IMR-90 (cell line): ENCODE measurements at regions not wholly inside any gene's neighbourhood (a gene's known extent, or its start where the extent isn't known, plus 50 kb on each side); places are given as distances from the start of the nearest gene placed in this dataset.

Experiments
- BHLHE40 ChIP-seq: fragments of 150-350 bp; IDR thresholded peaks from 2 replicates; pipeline ENCODE4 v1.6.1; 2016; ENCODE audit warnings: mild to moderate bottlenecking, low read depth, low read length
- CEBPB ChIP-seq: IDR thresholded peaks from 2 replicates; pipeline ENCODE4 v1.6.1; 2012; ENCODE audit warnings: low read depth, low read length, improper control_type of control experiment
- CHD1 ChIP-seq: IDR thresholded peaks from 2 replicates; pipeline ENCODE4 v1.6.1; 2012; ENCODE audit warnings: low read depth, low read length, improper control_type of control experiment
- CTCF ChIP-seq: conservative IDR thresholded peaks from 2 replicates; pipeline ENCODE4 v1.5.1; 2012; ENCODE audit warnings: mild to moderate bottlenecking, low read depth, low read length, improper control_type of control experiment
- FOS ChIP-seq: fragments of 150-350 bp; IDR thresholded peaks from 2 replicates; pipeline ENCODE4 v1.6.1; 2016; ENCODE audit warnings: low read depth, low read length
- MAFK ChIP-seq: IDR thresholded peaks from 2 replicates; pipeline ENCODE4 v1.6.1; 2012; ENCODE audit warnings: low read depth, low read length, improper control_type of control experiment
- MXI1 ChIP-seq: IDR thresholded peaks from 2 replicates; pipeline ENCODE4 v1.6.1; 2012; ENCODE audit warnings: low read depth, mild to moderate bottlenecking, low read length, moderate library complexity, borderline replicate concordance
- POLR2A ChIP-seq: IDR thresholded peaks from 2 replicates; pipeline ENCODE4 v1.6.1; 2012; ENCODE audit warnings: mild to moderate bottlenecking, low read depth, low read length
- RAD21 ChIP-seq: IDR thresholded peaks from 2 replicates; pipeline ENCODE4 v1.6.1; 2012; ENCODE audit warnings: low read length, improper control_type of control experiment
- RCOR1 ChIP-seq: IDR thresholded peaks from 2 replicates; pipeline ENCODE4 v1.6.1; 2012; ENCODE audit warnings: mild to moderate bottlenecking, low read length, improper control_type of control experiment; ENCODE audit not compliant: insufficient replicate concordance
- RFX5 ChIP-seq: IDR thresholded peaks from 2 replicates; pipeline ENCODE4 v1.8.0; 2012; ENCODE audit warnings: low read depth, mild to moderate bottlenecking, low read length, moderate library complexity
- SMC3 ChIP-seq: fragments of 150-350 bp; IDR thresholded peaks from 2 replicates; pipeline ENCODE4 v1.6.1; 2016; ENCODE audit warnings: low read depth, mild to moderate bottlenecking, antibody characterized with exemption, low read length, moderate library complexity
- TF ChIP-seq, protein P1 (sequence below): fragments of 150-350 bp; IDR thresholded peaks from 2 replicates; pipeline ENCODE4 v1.6.1; 2017; ENCODE audit warnings: mild to moderate bottlenecking, antibody characterized with exemption, low read length, low read depth

DNA sequence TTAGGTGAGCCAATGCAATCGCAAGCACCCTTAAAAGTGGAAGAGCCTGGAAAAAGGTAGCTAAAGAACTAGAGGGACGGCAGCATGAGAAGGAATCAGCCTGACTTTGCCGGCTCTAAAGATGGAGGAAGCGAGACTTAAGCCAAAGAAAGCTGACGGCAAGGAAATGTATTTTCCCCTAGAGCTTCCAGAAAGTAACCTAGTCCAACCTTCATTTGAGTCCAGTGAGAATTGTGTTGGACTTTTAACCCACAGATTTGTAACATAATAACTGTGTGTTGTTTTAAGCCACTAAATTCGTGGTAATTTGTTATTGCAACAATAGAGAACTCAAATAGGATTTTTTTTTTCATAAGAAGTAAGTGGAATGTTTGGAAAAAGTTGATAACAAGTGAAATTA is 212.7 kb upstream of the C1QTNF7 start:
- TF ChIP-seq CTCF (no peak), POLR2A (no peak), FOS (no peak), RCOR1 (no peak), RAD21 (no peak), BHLHE40 (no peak), MXI1 (no peak), CHD1 (no peak), RFX5 (no peak), MAFK (no peak), SMC3 (no peak), CEBPB (no peak)
- TF ChIP-seq, protein P1, sequence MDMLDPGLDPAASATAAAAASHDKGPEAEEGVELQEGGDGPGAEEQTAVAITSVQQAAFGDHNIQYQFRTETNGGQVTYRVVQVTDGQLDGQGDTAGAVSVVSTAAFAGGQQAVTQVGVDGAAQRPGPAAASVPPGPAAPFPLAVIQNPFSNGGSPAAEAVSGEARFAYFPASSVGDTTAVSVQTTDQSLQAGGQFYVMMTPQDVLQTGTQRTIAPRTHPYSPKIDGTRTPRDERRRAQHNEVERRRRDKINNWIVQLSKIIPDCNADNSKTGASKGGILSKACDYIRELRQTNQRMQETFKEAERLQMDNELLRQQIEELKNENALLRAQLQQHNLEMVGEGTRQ, result no peak
